Loucy (cell line): ENCODE measurements at regions not wholly inside any gene's neighbourhood (a gene's known extent, or its start where the extent isn't known, plus 50 kb on each side); places are given as distances from the start of the nearest gene placed in this dataset.

Source experiments
- EZH2phosphoT487 ChIP-seq: fragments of 200-600 bp; IDR thresholded peaks from 2 replicates; pipeline ENCODE4 v1.6.1; 2018; ENCODE audit warnings: antibody characterized with exemption, mild to moderate bottlenecking, moderate library complexity, borderline replicate concordance
- TF ChIP-seq, protein P1 (sequence below): fragments of 200-600 bp; sonication (generic); conservative IDR thresholded peaks from 2 replicates; pipeline ENCODE4 v1.5.1; 2014; ENCODE audit warnings: mild to moderate bottlenecking, antibody characterized with exemption, low read length

DNA sequence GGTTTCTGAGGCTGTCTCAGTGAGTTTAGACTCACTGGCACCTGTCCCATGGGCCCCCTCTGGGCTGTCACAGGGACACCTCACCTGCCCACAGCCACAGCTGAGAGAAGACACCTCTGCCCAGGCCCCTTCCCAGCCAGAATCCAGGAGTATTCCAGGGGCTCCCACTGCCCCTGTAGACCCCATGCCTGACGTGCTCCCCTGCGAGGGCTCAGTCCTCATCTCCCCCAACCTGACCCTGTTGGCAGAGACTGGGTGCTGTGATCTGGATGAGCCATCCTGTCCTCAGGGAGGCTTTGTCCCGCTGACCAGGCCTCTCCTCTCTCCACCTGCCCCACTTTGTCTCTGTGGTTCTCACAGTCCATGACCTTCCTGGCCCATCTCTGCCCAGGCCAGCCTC lies 89.4 kb downstream of the DHRS2 start:
- TF ChIP-seq, protein P1, sequence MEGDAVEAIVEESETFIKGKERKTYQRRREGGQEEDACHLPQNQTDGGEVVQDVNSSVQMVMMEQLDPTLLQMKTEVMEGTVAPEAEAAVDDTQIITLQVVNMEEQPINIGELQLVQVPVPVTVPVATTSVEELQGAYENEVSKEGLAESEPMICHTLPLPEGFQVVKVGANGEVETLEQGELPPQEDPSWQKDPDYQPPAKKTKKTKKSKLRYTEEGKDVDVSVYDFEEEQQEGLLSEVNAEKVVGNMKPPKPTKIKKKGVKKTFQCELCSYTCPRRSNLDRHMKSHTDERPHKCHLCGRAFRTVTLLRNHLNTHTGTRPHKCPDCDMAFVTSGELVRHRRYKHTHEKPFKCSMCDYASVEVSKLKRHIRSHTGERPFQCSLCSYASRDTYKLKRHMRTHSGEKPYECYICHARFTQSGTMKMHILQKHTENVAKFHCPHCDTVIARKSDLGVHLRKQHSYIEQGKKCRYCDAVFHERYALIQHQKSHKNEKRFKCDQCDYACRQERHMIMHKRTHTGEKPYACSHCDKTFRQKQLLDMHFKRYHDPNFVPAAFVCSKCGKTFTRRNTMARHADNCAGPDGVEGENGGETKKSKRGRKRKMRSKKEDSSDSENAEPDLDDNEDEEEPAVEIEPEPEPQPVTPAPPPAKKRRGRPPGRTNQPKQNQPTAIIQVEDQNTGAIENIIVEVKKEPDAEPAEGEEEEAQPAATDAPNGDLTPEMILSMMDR, result no peak
- no peak for TF ChIP-seq EZH2phosphoT487
